GM19328 (cell line): ENCODE measurements at regions not wholly inside any gene's neighbourhood (a gene's known extent, or its start where the extent isn't known, plus 50 kb on each side); places are given as distances from the start of the nearest gene placed in this dataset.
A peak's percentile ranks its signal among the peaks of the same experiment; 100 is the strongest.
"Not testable (repeated sequence)": the region's sequence is repeated elsewhere in the genome, so short reads cannot be mapped to it uniquely, and the experiment has no call there.

ENCODE experiments used
- ATAC-seq: cut with Tn5 transposase; IDR thresholded peaks from one replicate; pipeline ENCODE4 v1.9.1; 2021; ENCODE audit warnings: mild to moderate bottlenecking, moderate library complexity; ENCODE audit not compliant: unreplicated experiment

DNA sequence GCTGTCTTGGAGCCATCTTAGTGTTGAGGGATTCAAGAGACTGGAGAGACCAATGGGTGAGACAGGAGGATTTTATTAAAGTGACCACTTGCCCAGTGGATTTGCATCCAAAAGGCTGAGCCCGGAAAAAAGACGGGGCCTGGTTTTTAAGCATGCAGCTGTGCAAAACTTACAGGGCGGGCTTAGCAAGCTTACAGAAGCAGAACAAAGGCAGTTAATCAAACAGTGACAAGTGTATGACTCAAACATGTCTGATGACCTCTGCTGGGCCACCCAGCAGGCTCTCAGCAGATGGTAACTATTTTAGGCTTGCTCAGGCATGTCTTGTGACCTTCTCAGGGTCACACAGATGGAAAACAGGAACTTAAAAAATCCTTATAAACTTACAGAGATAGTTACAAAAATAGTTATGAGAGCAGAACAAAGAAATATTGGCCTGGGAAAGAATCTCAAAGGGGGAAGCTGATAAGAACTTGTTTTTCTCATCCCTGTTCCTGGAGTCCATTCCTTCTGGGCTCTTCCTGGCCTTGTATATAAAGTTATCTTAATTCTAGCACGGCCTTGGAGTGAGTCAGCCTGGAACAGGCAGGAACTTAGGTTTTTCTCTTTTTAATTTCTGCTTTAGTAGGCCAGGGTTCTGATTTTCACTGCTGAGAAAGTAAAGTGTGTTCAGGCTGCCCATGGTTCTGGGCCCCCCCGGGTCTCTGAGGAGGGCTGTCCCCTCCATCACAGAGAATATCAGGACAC is 141.3 kb downstream of the CCDC74A start:
- not testable (repeated sequence) for ATAC-seq

DNA sequence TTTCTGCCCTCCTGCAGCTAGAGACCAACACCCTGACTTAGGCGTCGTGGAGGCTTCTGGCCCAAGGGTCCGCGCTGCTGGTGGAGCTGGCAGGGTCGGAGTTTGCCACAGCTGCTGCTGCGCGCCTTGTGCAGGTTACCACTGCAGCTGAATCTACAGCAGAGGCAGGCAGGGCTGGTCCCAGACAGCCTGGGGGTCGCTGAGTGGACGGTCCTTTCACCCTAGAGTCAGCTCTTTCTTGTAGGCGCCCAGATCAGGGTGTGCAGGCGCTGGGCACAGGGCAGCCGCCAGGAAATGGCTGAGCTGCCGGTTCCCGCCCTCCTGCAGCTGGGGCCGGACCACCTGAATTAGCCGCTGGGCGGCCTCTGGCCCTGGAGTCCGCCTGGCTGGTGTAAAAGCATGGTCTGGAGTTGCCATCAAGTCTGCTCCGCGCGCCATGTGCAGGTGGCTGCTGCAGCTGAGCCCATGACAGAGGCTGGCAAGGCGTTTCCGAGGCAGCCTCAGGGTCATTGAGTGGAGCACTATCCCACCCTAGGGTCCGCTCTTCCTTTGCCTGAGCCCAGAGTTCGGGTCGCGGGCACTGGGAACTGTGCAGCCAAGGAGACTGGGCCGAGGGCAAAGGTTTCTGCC is 144.3 kb downstream of the CCDC74A start:
- ATAC-seq = not testable (repeated sequence)

DNA sequence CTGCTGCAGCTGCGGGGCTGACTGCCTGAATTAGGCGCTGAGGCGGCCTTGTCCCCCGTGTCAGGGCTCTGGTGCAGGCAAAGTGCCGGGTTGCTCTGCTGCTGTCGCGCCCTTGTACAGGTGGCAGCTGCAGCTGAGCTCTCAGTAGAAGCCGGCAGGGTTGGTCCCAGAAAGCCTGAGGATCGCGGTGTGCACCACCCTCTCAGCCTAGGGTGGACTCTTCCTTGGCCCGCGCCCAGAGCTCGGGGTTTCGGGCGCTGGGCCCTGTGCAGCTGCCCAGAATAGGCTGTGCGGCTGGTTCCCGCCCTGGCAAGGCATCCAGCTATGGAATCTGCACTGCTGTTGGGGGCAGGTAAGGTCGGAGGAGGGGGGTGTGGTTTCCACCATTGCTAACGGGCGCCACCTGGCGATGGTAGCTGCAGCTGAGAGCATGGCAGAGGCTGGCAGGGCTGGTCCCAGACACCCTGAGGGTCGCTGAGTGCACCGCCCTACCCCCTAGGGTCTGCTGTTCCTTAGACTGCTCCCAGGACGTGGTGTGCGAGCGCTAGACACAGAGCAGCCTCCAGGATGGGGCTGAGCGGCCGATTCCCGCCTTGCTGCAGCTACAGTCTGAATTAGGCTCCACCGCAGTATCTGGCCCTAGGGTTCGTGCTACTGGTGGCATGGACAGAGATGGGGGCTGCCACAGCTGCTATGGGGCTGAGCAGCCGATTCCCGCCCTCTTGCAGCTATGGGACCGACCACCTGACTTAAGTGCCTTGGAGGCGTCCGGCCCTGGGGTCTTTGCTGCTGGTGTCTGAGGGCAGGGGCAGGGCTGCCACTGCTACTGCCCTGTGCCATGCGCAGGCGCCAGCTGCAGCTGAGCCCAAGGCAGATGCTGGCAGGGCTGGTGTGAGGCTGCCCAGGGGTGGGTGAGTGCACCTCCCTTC is 145.0 kb downstream of the CCDC74A start:
- peak; percentile 73 for ATAC-seq

DNA sequence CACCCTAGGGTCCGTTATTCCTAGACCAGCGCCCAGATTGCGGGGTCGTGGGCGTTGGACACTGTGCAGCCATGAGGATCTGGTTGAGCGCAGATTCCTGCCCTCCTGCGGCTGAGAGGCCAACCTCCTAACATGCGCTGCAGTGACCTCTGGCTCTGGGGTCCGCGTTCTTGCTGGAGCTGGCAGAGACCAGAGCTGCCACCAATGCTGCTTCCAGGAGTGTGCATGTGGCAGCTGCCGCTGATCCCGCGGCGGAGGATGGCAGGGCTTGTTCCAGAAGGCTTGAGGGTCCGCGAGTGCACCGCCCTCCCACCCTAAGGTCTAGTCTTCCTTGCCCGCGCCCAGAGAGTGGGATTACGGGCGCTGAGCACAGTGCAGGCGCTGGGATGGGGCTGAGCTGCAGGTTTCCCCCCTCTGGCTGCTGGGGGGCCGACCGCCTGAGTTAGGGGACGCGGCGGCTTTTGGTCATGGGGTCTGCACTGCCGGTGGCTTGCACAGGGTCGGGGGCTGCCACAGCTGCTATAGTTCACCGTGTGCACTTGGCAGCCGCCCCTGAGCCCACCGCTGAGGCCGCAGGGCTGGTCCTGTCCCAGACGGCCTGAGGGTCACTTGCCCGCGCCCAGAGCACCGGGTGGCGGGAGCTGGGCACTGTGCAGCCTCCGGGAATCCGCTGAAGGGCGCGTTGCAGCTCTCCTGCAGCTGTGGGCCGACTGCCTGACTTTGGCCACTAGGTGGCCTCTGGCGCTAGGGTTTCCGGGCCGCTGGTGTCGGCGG is 145.9 kb downstream of the CCDC74A start:
- ATAC-seq = peak; percentile 86

DNA sequence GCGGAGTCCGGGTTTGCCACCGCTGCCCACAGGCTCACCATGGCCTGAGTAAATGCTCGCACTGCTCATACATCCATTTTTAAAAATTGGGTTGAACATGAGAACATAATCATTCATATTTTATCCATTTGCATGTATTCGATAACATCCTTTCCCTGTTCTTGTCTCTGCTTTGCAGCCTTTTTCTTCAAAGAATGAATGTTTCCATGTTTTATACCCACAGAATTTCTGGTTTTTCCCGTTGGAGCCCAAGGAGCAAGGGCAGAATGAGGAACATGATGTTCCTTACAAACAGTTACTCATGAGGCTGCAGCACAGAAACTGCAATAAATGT is 146.5 kb downstream of the CCDC74A start:
- ATAC-seq = no peak

DNA sequence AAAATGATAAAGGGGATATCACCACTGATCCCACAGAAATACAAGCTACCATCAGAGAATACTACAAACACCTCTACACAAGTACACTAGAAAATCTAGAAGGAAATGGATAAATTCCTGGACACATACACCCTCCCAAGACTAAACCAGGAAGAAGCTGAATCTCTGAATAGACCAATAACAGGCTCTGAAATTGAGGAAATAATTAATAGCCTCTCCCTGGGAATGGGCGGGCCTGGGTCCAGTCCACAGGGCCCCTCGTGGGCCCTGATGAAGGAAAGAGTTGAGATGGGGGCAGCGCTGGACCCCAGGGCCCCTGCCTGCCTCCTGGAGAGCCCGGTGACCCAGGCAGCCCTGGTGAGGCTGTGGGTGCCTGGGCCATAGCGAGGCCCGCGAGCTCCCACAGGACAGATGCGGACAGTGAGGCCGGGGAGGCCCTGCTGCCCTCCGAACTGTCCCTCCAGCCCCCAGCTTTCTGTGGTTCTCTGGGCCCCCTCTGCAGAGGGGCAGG is 154.0 kb downstream of the CCDC74A start:
- peak; percentile 8 for ATAC-seq

DNA sequence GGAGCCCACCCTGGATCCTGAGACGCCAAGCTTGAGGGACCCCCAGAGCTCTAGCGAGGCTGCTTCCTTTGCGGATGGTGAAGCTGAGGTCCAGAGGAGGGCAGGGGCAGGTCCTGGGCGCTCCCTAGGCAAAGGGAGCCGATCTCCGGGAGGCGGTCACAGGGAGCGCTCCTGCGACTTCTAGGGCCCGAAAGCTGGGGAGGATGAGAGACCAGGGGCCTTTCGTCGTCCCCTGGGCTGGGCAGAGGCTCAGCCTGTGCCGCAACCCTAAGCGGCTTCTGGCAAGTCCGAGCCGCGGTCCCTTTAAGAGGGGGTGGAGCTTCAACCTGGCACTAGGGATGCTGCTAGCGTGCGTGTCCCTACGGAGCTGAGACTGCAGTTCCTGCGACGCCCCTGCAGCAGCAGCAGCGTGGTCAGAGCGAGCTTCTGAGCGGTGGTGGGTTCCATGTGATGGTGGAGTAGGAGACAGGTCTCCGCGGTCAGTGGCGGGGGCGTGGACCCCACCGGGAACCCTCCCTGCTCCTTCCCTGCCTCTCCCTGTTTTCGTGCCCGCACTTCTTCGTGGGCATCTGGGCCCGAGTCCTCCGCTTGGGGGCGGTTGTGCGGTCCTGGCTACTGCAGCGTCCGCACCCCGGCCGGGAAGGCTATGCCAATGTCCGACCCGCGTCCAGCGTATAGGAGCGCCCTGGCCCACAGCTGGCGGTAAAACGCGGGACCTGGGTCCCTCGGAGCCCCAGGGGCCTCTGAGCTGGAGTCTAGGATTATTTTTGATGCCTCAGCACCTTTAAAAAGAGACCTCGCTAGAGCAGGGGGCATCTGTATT is 154.6 kb downstream of the CCDC74A start:
- ATAC-seq = peak; percentile 100

DNA sequence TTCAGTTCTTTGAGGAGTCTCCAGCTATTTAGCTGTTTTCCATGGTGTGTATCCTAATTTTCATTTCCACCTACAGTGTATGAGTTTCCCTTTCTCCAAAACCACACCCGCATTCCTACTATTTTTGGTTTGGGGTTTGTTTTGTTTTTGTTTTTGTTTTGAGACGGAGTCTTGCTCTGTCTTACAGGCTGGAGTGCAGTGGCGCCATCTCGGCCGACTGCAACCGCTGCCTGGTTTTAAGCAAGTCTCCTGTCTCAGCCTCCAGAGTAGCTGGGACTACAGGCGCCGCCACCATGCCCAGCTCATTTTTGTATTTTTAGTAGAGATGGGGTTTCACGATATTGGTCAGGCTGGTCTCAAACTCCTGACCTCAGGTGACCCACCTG is 155.2 kb downstream of the CCDC74A start:
- peak; percentile 19 for ATAC-seq

DNA sequence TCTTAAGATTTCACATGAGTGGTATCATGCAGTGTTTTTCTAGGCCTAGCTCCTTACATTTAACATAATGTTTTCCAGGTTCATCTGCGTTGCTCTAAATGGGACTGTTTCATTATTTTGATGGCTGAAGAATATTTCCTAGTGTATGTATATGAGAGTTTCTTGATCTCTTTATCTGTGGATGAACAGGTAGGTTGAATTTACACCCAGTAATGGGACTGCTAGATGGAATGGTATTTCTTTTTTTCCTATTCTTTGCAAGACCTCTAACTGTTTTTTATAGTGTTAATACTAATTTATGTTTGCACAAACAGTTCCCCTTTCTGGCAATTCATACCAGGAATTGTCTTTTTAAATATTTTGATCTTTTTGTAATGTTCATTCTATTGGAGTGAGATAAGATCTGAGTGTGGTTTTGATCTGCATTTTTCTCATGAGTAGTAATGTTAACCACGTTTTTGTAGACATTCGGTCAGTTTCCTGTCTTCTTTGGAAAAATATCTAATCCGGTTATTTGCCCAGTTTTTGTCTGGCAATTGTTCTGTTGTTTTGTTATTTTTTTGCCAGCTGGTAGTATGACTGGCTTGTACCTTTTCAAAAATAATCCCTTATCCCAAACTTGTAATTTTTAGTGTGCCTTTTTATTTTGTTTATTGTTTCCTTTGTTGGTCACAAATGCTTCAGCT is 157.1 kb downstream of the CCDC74A start:
- ATAC-seq = not testable (repeated sequence)

DNA sequence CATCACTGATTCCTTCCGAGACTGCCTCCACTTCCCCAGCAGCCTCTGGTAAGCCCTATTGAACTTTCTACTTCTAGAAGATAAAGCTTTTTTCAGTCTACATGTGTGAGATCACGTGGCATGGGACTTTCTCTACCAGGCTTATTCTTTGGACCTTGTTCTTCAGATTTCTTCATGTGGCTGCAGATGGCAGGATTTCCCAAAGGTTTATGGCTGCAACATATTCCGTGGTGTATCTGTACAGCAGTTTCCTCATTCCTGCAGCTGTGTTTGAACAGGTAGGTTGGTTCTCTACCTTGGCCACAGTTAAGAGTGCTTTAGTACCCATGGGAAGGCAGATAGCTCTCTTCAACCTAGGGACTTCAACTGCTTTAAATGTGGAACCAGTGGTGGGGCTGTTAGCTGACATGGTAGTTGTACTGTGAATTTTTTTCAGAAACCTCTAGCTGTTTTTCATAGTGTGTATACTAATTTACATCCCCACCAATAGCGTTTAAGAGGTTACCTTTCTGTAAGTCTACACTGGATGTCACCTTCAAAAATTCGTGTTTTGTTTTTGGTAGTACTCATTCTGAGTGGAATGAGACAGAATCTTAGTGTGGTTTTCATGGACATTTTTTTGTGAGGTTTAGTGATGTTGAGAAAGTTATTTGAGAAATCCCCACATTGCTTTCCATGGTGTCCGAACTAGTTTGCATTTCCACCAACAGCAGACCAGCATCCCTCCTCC is 158.6 kb downstream of the CCDC74A start:
- not testable (repeated sequence) for ATAC-seq

DNA sequence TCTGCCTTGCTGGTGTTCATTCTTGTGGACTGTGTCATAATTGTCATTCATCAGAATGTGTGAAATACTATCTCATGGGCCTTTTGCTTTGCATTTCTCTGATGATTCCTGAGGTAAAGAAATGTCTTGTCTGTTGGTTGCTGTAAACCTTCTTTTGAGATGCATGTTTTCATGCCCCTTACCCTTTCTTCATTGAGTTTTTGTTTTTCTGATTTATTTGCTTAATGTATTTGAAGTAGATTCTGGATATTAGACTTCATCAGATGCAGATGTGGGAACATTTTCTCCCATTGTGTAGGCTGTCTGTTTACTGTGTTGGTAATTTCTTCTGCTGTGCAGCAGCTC is 159.2 kb downstream of the CCDC74A start:
- not testable (repeated sequence) for ATAC-seq

DNA sequence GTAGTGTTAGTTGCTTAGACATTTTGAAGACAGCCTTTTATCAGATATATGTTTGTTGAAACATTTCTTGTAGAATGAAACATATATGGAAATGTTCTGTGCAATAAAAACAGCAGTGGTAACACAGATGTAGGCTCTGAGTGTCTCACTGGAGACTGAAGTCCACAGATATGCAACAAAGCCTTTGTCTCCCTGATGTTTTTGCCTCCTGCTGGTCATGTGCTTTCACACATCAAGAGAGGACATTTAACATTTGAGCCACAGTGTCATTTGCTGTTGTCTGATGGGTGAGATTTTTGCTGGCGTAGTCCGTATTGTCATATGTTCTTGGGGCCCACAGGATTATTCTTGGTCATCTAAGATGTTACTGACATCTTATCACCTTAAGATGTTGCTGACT is 161.4 kb downstream of the CCDC74A start:
- ATAC-seq = not testable (repeated sequence)

DNA sequence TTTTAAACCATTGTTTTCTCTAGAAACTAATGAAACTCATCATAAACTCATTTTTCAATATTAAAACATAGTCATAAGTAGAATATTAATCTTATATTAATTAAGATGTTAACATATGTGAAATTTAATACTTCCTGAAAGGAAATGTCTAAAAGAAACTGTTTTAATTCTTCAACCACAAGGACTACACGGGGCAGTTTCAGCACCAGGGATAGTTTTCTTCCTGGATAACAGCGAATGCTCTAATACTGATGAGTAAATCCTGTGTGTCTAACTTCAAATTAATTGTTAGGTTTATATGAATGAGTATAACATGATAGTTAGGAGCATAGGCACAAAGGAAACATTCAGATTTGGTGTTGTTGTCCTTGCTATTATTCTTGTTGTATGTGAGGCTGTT is 183.6 kb downstream of the CCDC74A start:
- not testable (repeated sequence) for ATAC-seq

DNA sequence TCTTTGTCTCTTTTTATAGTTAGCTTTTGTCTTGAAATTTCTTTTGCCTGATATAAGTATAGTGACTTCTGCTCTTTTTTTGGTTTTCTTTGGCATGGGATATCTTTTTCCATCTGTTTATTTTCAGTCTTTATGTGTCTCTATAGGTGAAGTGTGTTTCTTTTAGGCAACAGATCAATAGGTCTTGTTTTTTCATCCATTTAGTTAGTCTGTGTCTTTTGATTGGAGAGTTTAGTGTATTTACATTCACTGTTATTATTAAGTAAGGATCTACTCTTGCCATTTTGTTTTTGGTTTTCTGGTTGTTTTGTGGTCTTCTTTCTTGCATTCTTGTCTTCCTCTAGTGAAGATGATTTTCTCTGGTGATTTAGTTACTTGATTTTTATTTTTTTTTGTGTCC is 190.2 kb downstream of the CCDC74A start:
- not testable (repeated sequence) for ATAC-seq

DNA sequence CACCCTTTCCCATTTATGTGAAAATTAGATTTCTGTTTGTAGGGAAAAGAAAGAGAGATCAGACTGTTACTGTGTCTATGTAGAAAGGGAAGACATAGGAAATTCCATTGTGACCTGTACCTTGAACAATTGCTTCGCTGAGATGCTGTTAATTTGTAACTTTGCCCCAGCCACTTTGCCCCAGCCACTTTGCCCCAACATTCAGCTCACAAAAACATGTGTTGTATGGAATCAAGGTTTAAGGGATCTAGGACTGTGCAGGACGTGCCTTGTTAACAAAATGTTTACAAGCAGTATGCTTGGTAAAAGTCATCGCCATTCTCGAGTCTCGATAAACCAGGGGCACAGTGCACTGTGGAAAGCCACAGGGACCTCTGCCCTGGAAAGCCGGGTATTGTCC is 193.5 kb downstream of the CCDC74A start:
- not testable (repeated sequence) for ATAC-seq

DNA sequence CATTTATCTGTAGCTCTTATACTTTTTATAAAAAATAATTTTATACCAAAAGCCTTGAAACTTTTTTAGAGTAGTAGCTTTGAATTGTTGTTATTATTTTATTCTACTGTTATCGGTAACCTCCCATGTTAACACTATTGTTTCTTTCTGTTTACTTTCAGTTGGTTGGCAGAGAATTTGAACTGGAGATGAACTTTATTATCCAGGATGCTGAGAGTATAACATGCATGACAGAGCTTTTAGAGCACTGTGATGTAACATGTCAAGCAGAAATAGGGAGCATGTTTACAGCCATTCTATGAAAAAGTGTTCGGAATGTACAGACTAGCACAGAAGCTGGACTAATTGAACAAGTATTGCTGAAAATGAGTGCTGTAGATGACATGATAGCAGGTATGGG is 194.6 kb downstream of the CCDC74A start:
- not testable (repeated sequence) for ATAC-seq

DNA sequence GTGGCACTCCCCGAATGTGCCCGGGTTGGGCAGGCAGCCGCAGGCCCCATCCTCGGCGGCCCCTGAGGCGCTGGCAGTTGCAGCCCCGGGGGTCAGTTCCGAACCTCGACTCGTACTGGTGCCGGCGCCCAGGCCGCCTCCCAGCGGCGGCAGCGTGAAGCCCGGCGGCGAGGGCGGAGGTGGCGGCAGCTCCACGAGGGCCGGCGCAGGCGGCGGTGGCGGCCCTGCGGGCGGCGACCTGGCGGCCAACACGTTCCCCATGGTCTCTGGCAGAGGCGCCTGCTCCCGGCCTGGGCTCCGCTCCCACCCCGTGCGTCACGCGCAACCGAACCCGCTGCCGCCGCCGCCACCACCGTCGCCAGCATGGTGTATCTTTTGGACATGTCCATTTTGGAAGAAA is 196.3 kb downstream of the CCDC74A start:
- no peak for ATAC-seq

DNA sequence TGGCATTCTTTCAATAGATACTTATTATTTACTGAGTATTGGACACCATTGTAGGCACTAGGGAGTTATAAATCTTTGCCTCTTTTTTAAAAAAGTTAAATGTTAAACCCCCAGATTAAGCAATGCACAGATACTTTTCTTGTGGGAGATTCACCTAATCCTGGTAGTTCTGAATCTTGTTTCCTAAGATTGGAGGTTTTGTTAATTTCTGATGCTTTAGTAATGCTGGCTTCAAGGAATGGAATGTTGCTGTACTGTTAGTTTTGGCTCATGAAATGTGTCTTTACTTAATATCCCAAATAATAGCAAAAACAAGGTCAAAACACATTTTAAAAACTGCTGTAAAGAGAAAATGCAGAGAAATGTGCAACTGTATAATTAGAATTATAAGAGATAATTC is 200.8 kb downstream of the CCDC74A start:
- not testable (repeated sequence) for ATAC-seq

DNA sequence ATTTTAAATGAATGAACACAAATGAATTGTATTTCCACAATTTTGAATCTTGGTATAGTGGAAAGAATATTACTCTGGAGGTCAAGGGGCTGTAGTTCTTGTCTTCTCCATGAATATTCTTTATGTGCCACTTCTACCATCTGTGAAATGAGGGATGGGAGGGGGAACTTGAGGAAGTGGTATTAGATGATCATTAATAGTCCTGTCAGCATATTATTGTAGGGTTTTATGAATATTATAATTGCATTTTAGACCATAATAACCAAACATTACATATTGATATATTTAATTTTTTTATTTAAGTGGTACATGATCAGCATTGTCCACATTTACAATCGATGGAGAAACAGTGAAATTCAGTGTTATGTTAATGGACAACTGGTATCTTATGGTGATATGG is 205.8 kb downstream of the CCDC74A start:
- not testable (repeated sequence) for ATAC-seq
